Stomach (tissue), 8 donors: ENCODE measurements at regions not wholly inside any gene's neighbourhood (a gene's known extent, or its start where the extent isn't known, plus 50 kb on each side); places are given as distances from the start of the nearest gene placed in this dataset.
"Not testable (repeated sequence)": the region's sequence is repeated elsewhere in the genome, so short reads cannot be mapped to it uniquely, and the experiment has no call there.

ENCODE experiments used
- DNase-seq, 2 donors: peaks; one replicate each; pipeline versions ENCODE4 v3.0.0 to v3.0.0-alpha.2; 2013 to 2019
- H3K27ac ChIP-seq, 5 donors: fragments of 200-600 bp in 4 of 5; sonication (generic) in 4 of 5; one replicate each; pipeline ENCODE4 v1.5.1; 2013 to 2019; ENCODE audit warnings: mild to moderate bottlenecking in 1 of 5, moderate library complexity in 1 of 5
- H3K27me3 ChIP-seq, 3 donors: fragments of 200-600 bp; sonication (generic); one replicate each; pipeline ENCODE4 v1.5.1; 2017 to 2019; ENCODE audit warnings: mixed run types in 1 of 3
- H3K36me3 ChIP-seq, 4 donors: fragments of 200-600 bp; sonication (generic); 1 replicate in 3 of 4; 2 replicates in 1 of 4; pipeline ENCODE4 v1.5.1; 2016 to 2019
- H3K4me1 ChIP-seq, 4 donors: fragments of 200-600 bp; sonication (generic); one replicate each; pipeline ENCODE4 v1.5.1; 2016 to 2019
- H3K4me3 ChIP-seq, 4 donors: fragments of 200-600 bp; sonication (generic) in 3 of 4; one replicate each; pipeline ENCODE4 v1.5.1; 2016 to 2019; ENCODE audit warnings: mild to moderate bottlenecking in 1 of 4
- H3K9me3 ChIP-seq, 4 donors: fragments of 200-600 bp; sonication (generic); one replicate each; pipeline ENCODE4 v1.5.1; 2016 to 2019
- EP300 ChIP-seq: sonication (generic); formaldehyde crosslinking; IDR thresholded peaks from one replicate; pipeline ENCODE4 v1.6.1; 2017; ENCODE audit warnings: antibody characterized with exemption
- POLR2A ChIP-seq, 4 donors: fragments of 450-650 bp; IDR thresholded peaks; one replicate each; pipeline ENCODE4 v1.6.1; 2016; ENCODE audit warnings: antibody characterized with exemption in 4 of 4, control low read depth in 2 of 4, mild to moderate bottlenecking in 1 of 4, moderate library complexity in 1 of 4
- POLR2AphosphoS5 ChIP-seq, 3 donors: sonication (generic); formaldehyde crosslinking; IDR thresholded peaks; one replicate each; pipeline ENCODE4 v1.6.1; 2016; ENCODE audit warnings: antibody characterized with exemption in 3 of 3
- WGBS, 5 donors: extraction: QIAGEN DNeasy Blood & Tissue Kit in 3 of 5; methylation state at CpG; one replicate each; pipeline versions ENCODE4 v1.1.5 to v1.1.7; 2013 to 2018; 5-methylcytosine and 5-hydroxymethylcytosine counted together
- intact Hi-C: fragments of 100-400 bp; cut with DNase I; formaldehyde crosslinking; loops from one replicate; pipeline ENCODE4 v1.15.1; 2023; ENCODE audit warnings: low total_unique reads
- TF ChIP-seq, protein P1 (sequence below), 7 experiments: fragments of 450-650 bp in 4 of 7; fragments of 200-600 bp in 3 of 7; sonication (generic) in 3 of 7; IDR thresholded peaks; one replicate each; pipeline ENCODE4 v1.5.1; 2016 to 2019; ENCODE audit warnings: antibody characterized with exemption in 7 of 7, control low read depth in 2 of 7, mild to moderate bottlenecking in 1 of 7
- donor health status: healthy with polysubstance abuse.
- donor health status: Bipolar disorder and iron deficiency.
- donor health status: healthy.

DNA sequence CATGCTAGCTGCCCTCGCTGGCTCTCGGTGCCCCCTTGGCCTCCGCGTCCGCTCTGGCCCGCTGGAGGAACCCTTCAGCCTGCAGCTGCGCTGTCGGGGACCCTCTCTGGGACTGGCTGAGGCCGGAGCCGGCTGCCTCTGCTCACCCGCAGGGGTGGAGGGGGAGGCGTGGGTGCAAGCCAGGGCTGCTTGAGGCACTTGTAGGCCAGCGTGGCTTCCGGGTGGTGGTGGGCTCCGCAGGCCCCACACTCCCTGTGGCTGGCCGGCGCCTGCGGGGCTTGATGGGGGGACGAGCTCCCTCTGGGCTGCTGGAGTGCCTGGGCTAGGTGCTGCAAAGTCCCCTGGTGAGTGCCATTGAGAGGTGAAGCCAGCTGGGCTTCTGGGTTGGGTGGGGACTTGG lies 429.6 kb downstream of the LRRC70 start:
- DNase-seq: no peak
- Histone ChIP-seq H3K9me3 (peaks cover 0 to 49% (median 26%) of the 10 kb centered on the region in 4 donors), H3K27ac (no peak overlapping the region), H3K4me3 (no peak overlapping the region), H3K4me1 (no peaks in the 10 kb centered on the region), H3K27me3 (no peaks in the 10 kb centered on the region), H3K36me3 (no peaks in the 10 kb centered on the region)
- intact Hi-C loops: no loop called here
- WGBS, 5 donors: 91 to 97% (median 95%) methylated on average over 13 to 19 of the region's 19 CpGs
- no peak for TF ChIP-seq EP300
- TF ChIP-seq POLR2AphosphoS5 (IDR thresholded peaks at IDR 0.05): no peak
- TF ChIP-seq, protein P1, sequence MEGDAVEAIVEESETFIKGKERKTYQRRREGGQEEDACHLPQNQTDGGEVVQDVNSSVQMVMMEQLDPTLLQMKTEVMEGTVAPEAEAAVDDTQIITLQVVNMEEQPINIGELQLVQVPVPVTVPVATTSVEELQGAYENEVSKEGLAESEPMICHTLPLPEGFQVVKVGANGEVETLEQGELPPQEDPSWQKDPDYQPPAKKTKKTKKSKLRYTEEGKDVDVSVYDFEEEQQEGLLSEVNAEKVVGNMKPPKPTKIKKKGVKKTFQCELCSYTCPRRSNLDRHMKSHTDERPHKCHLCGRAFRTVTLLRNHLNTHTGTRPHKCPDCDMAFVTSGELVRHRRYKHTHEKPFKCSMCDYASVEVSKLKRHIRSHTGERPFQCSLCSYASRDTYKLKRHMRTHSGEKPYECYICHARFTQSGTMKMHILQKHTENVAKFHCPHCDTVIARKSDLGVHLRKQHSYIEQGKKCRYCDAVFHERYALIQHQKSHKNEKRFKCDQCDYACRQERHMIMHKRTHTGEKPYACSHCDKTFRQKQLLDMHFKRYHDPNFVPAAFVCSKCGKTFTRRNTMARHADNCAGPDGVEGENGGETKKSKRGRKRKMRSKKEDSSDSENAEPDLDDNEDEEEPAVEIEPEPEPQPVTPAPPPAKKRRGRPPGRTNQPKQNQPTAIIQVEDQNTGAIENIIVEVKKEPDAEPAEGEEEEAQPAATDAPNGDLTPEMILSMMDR (IDR thresholded peaks at IDR 0.05): no peak
- no peak for TF ChIP-seq POLR2A (IDR thresholded peaks at IDR 0.05)

DNA sequence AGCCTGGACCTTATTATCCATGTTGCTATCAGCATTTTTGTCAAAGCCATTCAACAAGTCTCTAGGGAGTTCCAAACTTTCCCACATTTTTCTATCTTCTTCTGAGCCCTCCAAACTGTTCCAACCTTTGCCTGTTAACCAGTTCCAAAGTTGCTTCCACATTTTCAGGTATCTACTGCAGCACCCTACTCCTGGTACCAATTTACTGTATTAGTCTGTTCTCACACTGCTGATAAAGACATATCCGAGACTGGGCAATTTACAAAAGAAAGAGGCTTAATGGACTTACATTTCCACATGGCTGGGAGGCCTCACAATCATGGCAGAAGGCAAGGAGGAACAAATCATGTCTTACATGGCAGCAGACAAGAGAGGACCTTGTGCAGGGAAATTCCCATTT lies 416.2 kb downstream of the LRRC70 start:
- not testable (repeated sequence) for H3K27ac ChIP-seq
- WGBS, 5 donors: 50 to 66% (median 57%) methylated on average over 1 of the region's 1 CpG

DNA sequence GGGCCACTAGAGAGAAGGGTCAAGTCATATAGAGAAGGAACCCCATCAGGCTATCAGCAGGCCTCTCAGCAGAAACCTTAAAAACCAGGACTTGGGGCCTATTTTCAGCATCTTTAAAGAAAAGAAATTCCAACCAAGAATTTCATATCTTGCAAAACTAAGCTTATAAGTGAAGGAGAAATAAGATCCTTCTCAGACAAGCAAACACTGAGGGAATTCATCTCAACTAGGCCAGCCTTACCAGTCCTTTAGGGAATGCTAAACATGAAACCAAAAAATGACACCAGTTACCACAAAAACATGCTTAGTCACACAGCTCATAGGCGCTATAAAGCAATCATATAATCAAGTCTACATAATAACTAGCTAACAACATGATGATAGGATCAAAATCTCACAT lies 407.1 kb downstream of the LRRC70 start:
- intact Hi-C loops: no loop called here
- no peaks in the 10 kb centered on the region for H3K36me3 ChIP-seq
- DNase-seq: no peak
- no peak overlapping the region for H3K4me3 ChIP-seq
- TF ChIP-seq POLR2A (IDR thresholded peaks at IDR 0.05) (no peak), EP300 (no peak)
- TF ChIP-seq, protein P1 (IDR thresholded peaks at IDR 0.05): no peak
- H3K4me1 ChIP-seq: no peaks in the 10 kb centered on the region
- no peaks in the 10 kb centered on the region for H3K27me3 ChIP-seq
- WGBS, 5 donors: 80 to 95% (median 83%) methylated on average over 1 of the region's 1 CpG
- no peak overlapping the region for H3K27ac ChIP-seq
- peaks cover 0 to 34% (median 22%) of the 10 kb centered on the region in 4 donors for H3K9me3 ChIP-seq

More for the DNA sequence above, 416.2 kb downstream of the LRRC70 start:
- H3K36me3 ChIP-seq, H3K4me3 ChIP-seq, H3K27me3 ChIP-seq, intact Hi-C loops, H3K4me1 ChIP-seq, DNase-seq: not testable (repeated sequence)
- H3K9me3 ChIP-seq: peaks cover 0 to 45% (median 17%) of the 10 kb centered on the region in 4 donors

DNA sequence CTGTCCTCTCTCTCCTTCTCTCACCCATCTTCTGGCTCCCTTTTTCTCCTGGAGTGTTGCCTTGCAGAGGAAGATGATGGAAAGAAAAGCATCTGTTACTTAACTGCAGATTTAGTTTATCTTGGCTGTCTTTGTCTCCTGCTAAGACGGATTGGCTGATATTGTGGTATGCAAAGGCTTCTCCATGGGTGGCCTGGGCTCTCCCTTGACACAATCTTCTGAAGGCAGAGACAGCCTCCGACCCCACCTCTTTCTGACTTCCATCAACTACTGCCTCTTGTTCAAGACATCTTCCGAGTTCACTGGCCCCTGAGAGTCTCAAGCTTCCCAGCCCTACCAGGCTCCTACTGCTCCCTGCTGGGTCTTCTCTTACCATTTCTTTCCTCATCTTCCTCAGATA lies 403.7 kb downstream of the LRRC70 start:
- Histone ChIP-seq H3K27ac (no peak overlapping the region), H3K27me3 (no peaks in the 10 kb centered on the region), H3K9me3 (peaks cover 0 to 28% (median 20%) of the 10 kb centered on the region in 4 donors), H3K4me1 (no peaks in the 10 kb centered on the region), H3K4me3 (no peak overlapping the region), H3K36me3 (no peaks in the 10 kb centered on the region)
- intact Hi-C loops: no loop called here
- TF ChIP-seq EP300: no peak
- no peak for TF ChIP-seq POLR2A (IDR thresholded peaks at IDR 0.05)
- TF ChIP-seq, protein P1 (IDR thresholded peaks at IDR 0.05): no peak
- TF ChIP-seq POLR2AphosphoS5 (IDR thresholded peaks at IDR 0.05): no peak
- DNase-seq: no peak
- WGBS, 5 donors: 27 to 41% (median 35%) methylated on average over 3 of the region's 3 CpGs

DNA sequence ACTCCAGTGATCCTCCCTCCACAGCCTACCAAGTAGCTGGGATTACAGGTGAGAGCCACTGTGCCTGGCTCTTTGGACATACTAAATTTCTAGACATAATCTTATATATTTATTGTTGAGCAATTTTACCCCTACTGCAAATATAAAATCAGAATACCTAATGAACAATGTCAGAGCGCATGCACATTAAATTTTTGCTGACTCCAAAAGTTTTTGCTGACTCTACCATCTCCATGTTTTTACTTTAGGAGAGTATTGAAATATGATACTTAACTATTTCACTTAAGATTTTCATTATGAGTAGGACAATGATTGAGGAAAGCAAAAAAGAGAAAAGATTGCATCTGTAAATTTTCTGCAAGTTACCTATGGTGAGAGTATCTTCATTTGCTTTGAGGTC lies 402.3 kb downstream of the LRRC70 start:
- 84 to 95% (median 88%) methylated on average over 1 of the region's 1 CpG for WGBS, 5 donors

More for the DNA sequence above, 402.3 kb downstream of the LRRC70 start:
- Histone ChIP-seq H3K36me3 (no peaks in the 10 kb centered on the region), H3K4me1 (no peaks in the 10 kb centered on the region), H3K9me3 (peaks cover 0 to 16% (median 12%) of the 10 kb centered on the region in 4 donors), H3K4me3 (no peak overlapping the region), H3K27ac (no peak overlapping the region), H3K27me3 (no peaks in the 10 kb centered on the region)
- intact Hi-C loops: no loop called here
- TF ChIP-seq POLR2A (IDR thresholded peaks at IDR 0.05) (no peak), POLR2AphosphoS5 (IDR thresholded peaks at IDR 0.05) (no peak)
- DNase-seq: no peak
